ENCODE measurements at regions not wholly inside any gene's neighbourhood (a gene's known extent, or its start where the extent isn't known, plus 50 kb on each side); places are given as distances from the start of the nearest gene placed in this dataset.

GRCh38 chrX:146259207-146259606, 441.6 kb downstream of the SLITRK2 start:
- ATAC-seq (replicated peaks in 1 of 4) = no peak
- Histone ChIP-seq H3K36me3 (ENCODE audit: control insufficient read depth in 2 of 2, extremely low read depth in 1 of 2, insufficient read depth in 1 of 2, low read length in 1 of 2) (no peaks in the 10 kb centered on the region), H3K4me1 (ENCODE audit: control insufficient read depth in 1 of 2, extremely low read depth in 1 of 2, insufficient read depth in 2 of 2, low read length in 2 of 2) (no peaks in the 10 kb centered on the region), H3K27me3 (replicated peaks in 1 of 2; ENCODE audit: control insufficient read depth in 2 of 2, extremely low read depth in 1 of 2, insufficient read depth in 2 of 2, low read length in 1 of 2) (no peaks in the 10 kb centered on the region), H3K9me3 (no peaks in the 10 kb centered on the region), H3K27ac (ENCODE audit: low read length) (no peak overlapping the region), H3K4me3 (ENCODE audit: control insufficient read depth in 1 of 2, extremely low read depth in 1 of 2, low read length in 1 of 2) (no peak overlapping the region)
- no peaks in the 10 kb centered on the region for H3K4me1 Mint-ChIP-seq
- H3K27me3 Mint-ChIP-seq = peaks cover 0 to 3% of the 10 kb centered on the region in 2 donors
- 100% methylated on average over 1 of the region's 18 CpGs for WGBS (ENCODE audit: insufficient coverage)
- ChIA-PET CTCF (no interaction called here), POLR2A (no interaction called here)
- DNase-seq = no peak
- H3K36me3 Mint-ChIP-seq = no peaks in the 10 kb centered on the region
- H3K27ac Mint-ChIP-seq = no peak overlapping the region
- peaks cover 0 to 1% (median 0%) of the 10 kb centered on the region in 3 donors for H3K9me3 Mint-ChIP-seq
- no peak overlapping the region for H3K4me3 Mint-ChIP-seq

- Histone ChIP-seq H3K9me3 (no peaks in the 10 kb centered on the region), H3K27ac (ENCODE audit: low read length) (no peak overlapping the region), H3K4me1 (ENCODE audit: control insufficient read depth in 1 of 2, extremely low read depth in 1 of 2, insufficient read depth in 2 of 2, low read length in 2 of 2) (no peaks in the 10 kb centered on the region), H3K4me3 (ENCODE audit: control insufficient read depth in 1 of 2, extremely low read depth in 1 of 2, low read length in 1 of 2) (no peak overlapping the region), H3K27me3 (replicated peaks in 1 of 2; ENCODE audit: control insufficient read depth in 2 of 2, extremely low read depth in 1 of 2, insufficient read depth in 2 of 2, low read length in 1 of 2) (no peaks in the 10 kb centered on the region), H3K36me3 (ENCODE audit: control insufficient read depth in 2 of 2, extremely low read depth in 1 of 2, insufficient read depth in 1 of 2, low read length in 1 of 2) (no peaks in the 10 kb centered on the region)
- no peaks in the 10 kb centered on the region for H3K36me3 Mint-ChIP-seq
- ATAC-seq (replicated peaks in 1 of 4) = no peak
- 74% methylated on average over 3 of the region's 8 CpGs for WGBS (ENCODE audit: insufficient coverage)
- H3K9me3 Mint-ChIP-seq = peaks cover 0 to 7% (median 4%) of the 10 kb centered on the region in 3 donors
- no peak overlapping the region for H3K4me3 Mint-ChIP-seq
- H3K27ac Mint-ChIP-seq = no peak overlapping the region
- ChIA-PET CTCF (no interaction called here), POLR2A (no interaction called here)
- H3K27me3 Mint-ChIP-seq = peaks cover 0 to 8% of the 10 kb centered on the region in 2 donors
- no peak for DNase-seq
- H3K4me1 Mint-ChIP-seq = no peaks in the 10 kb centered on the region
These were observed 447.2 kb downstream of the SLITRK2 start for GRCh38 chrX:146264763-146265375.

GRCh38 chrX:146278381-146278780, 460.8 kb downstream of the SLITRK2 start:
- ATAC-seq (replicated peaks in 1 of 4) (no peak), DNase-seq (no peak)
- H3K4me1 ChIP-seq (ENCODE audit: control insufficient read depth in 1 of 2, extremely low read depth in 1 of 2, insufficient read depth in 2 of 2, low read length in 2 of 2) = no peaks in the 10 kb centered on the region
- no peak overlapping the region for H3K27ac ChIP-seq (ENCODE audit: low read length)
- no peak overlapping the region for H3K4me3 Mint-ChIP-seq
- no CpG with 5 or more reads among the region's 2 CpGs for WGBS (ENCODE audit: insufficient coverage)
- H3K36me3 Mint-ChIP-seq = no peaks in the 10 kb centered on the region
- H3K27ac Mint-ChIP-seq = no peak overlapping the region
- CTCF ChIA-PET = no interaction called here
- H3K27me3 ChIP-seq (replicated peaks in 1 of 2; ENCODE audit: control insufficient read depth in 2 of 2, extremely low read depth in 1 of 2, insufficient read depth in 2 of 2, low read length in 1 of 2) = no peaks in the 10 kb centered on the region
- POLR2A ChIA-PET = no interaction called here
- no peak overlapping the region for H3K4me3 ChIP-seq (ENCODE audit: control insufficient read depth in 1 of 2, extremely low read depth in 1 of 2, low read length in 1 of 2)
- no peaks in the 10 kb centered on the region for H3K4me1 Mint-ChIP-seq
- H3K9me3 Mint-ChIP-seq = peaks cover 0 to 10% (median 4%) of the 10 kb centered on the region in 3 donors
- H3K9me3 ChIP-seq = no peaks in the 10 kb centered on the region
- H3K27me3 Mint-ChIP-seq = peaks cover 0 to 13% of the 10 kb centered on the region in 2 donors
- H3K36me3 ChIP-seq (ENCODE audit: control insufficient read depth in 2 of 2, extremely low read depth in 1 of 2, insufficient read depth in 1 of 2, low read length in 1 of 2) = no peaks in the 10 kb centered on the region

All from T-cell (primary cell).